ENCODE measurements at regions not wholly inside any gene's neighbourhood (a gene's known extent, or its start where the extent isn't known, plus 50 kb on each side); places are given as distances from the start of the nearest gene placed in this dataset.
"Not testable (repeated sequence)": the region's sequence is repeated elsewhere in the genome, so short reads cannot be mapped to it uniquely, and the experiment has no call there.

- no peak overlapping the region for H3K4me3 ChIP-seq (ENCODE audit: low read length)
- no peak for DNase-seq (ENCODE audit: low read depth)
- TF ChIP-seq CTCF (conservative IDR thresholded peaks at IDR 0.05; ENCODE audit: low read depth, low read length): no peak
Observed at GRCh38 chr16:87121816-87122215, 195.4 kb downstream of the C16orf95 start.

- no peak for TF ChIP-seq CTCF (conservative IDR thresholded peaks at IDR 0.05; ENCODE audit: low read depth, low read length)
- H3K4me3 ChIP-seq (ENCODE audit: low read length): no peak overlapping the region
- no peak for DNase-seq (ENCODE audit: low read depth)
Observed at GRCh38 chr16:87123356-87124001, 193.7 kb downstream of the C16orf95 start.

- not testable (repeated sequence) for H3K4me3 ChIP-seq (ENCODE audit: low read length); DNase-seq (ENCODE audit: low read depth)
Observed at GRCh38 chr16:87124405-87124804, 192.8 kb downstream of the C16orf95 start.

- TF ChIP-seq CTCF (conservative IDR thresholded peaks at IDR 0.05; ENCODE audit: low read depth, low read length): no peak
- DNase-seq (ENCODE audit: low read depth): no peak
- H3K4me3 ChIP-seq (ENCODE audit: low read length): no peak overlapping the region
Observed at GRCh38 chr16:87125206-87126155, 191.7 kb downstream of the C16orf95 start.

GRCh38 chr16:87126403-87127025 is 190.7 kb downstream of the C16orf95 start:
- no peak overlapping the region for H3K4me3 ChIP-seq (ENCODE audit: low read length)
- no peak for DNase-seq (ENCODE audit: low read depth)
- no peak for TF ChIP-seq CTCF (conservative IDR thresholded peaks at IDR 0.05; ENCODE audit: low read depth, low read length)

GRCh38 chr16:87127061-87127765 is 190.0 kb downstream of the C16orf95 start:
- no peak for TF ChIP-seq CTCF (conservative IDR thresholded peaks at IDR 0.05; ENCODE audit: low read depth, low read length)

GRCh38 chr16:87127766-87128147 is 189.4 kb downstream of the C16orf95 start:
- H3K4me3 ChIP-seq (ENCODE audit: low read length): no peak overlapping the region
- no peak for TF ChIP-seq CTCF (conservative IDR thresholded peaks at IDR 0.05; ENCODE audit: low read depth, low read length)
- no peak for DNase-seq (ENCODE audit: low read depth)

More at GRCh38 chr16:87127061-87127765, 190.0 kb downstream of the C16orf95 start:
- DNase-seq (ENCODE audit: low read depth): no peak
- H3K4me3 ChIP-seq (ENCODE audit: low read length): no peak overlapping the region
